OCI-LY7 (cell line): ENCODE measurements at regions not wholly inside any gene's neighbourhood (a gene's known extent, or its start where the extent isn't known, plus 50 kb on each side); places are given as distances from the start of the nearest gene placed in this dataset.

Experiments
- CTCF ChIP-seq: fragments of 200-600 bp; sonication (generic); conservative IDR thresholded peaks from 2 replicates; pipeline ENCODE4 v1.5.1; 2014; ENCODE audit warnings: mild to moderate bottlenecking, antibody characterized with exemption, low read length, moderate library complexity, mixed read lengths
- EZH2phosphoT487 ChIP-seq: fragments of 200-600 bp; sonication (generic); IDR thresholded peaks from 2 replicates; pipeline ENCODE4 v1.6.1; 2018; ENCODE audit warnings: low read depth, borderline replicate concordance, mild to moderate bottlenecking, mixed run types, antibody characterized with exemption, low read length, moderate library complexity, mixed read lengths

GRCh38 chr10:60532696-60533468 is 143.2 kb upstream of the ANK3 start:
- TF ChIP-seq CTCF (no peak), EZH2phosphoT487 (no peak)
